ENCODE measurements at regions not wholly inside any gene's neighbourhood (a gene's known extent, or its start where the extent isn't known, plus 50 kb on each side); places are given as distances from the start of the nearest gene placed in this dataset.

DNA sequence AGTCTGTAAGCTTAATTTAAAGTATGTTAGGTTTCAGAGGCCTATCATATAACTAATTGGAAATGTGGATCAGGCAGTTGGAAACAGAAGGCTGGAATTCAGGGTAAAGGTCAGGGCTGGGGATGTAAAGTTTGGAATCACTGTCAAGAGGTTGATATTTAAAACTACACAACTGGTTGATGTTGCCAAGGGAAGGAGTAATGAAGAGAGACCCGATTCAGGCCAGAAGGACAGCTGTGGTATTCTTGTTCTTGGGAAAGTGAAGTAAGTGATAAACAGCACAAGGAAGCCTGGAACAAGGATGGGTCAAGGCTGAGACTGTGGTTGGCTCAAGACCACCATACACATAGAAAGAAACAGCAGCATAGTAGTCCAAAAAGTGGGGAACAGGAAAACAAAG, 654.2 kb downstream of the NTRK3 start:
- DNase-seq (ENCODE audit: low read depth): no peak
- Histone ChIP-seq H3K4me3 (ENCODE audit: low read depth, low read length) (no peak overlapping the region), H3K36me3 (ENCODE audit: control insufficient read depth, insufficient read depth, low read length) (no peaks in the 10 kb centered on the region), H3K27me3 (ENCODE audit: control insufficient read depth, insufficient read depth, low read length) (no peaks in the 10 kb centered on the region)
- TF ChIP-seq, protein P1, sequence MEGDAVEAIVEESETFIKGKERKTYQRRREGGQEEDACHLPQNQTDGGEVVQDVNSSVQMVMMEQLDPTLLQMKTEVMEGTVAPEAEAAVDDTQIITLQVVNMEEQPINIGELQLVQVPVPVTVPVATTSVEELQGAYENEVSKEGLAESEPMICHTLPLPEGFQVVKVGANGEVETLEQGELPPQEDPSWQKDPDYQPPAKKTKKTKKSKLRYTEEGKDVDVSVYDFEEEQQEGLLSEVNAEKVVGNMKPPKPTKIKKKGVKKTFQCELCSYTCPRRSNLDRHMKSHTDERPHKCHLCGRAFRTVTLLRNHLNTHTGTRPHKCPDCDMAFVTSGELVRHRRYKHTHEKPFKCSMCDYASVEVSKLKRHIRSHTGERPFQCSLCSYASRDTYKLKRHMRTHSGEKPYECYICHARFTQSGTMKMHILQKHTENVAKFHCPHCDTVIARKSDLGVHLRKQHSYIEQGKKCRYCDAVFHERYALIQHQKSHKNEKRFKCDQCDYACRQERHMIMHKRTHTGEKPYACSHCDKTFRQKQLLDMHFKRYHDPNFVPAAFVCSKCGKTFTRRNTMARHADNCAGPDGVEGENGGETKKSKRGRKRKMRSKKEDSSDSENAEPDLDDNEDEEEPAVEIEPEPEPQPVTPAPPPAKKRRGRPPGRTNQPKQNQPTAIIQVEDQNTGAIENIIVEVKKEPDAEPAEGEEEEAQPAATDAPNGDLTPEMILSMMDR (IDR thresholded peaks at IDR 0.05; ENCODE audit: insufficient read depth, low read length, poor library complexity, severe bottlenecking): no peak

DNA sequence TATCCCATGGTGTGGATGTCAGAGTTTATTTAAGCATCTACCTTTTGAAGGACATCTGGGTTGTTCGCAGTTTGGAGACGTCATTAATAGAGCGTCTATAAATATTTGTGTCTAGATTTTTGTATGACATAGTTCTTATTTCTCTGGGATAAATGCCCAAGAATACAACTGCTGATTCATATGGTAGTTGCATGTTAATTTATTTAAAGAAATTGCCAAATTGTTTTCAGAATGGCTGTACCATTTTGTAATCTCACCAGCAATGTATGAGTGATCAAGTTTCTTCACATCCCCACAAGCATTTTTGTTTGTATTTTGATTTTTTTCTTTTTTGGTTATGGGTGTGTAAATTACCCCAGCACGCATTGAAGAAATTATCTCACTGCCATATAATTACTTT, 656.9 kb downstream of the NTRK3 start:
- H3K27me3 ChIP-seq (ENCODE audit: control insufficient read depth, insufficient read depth, low read length): no peaks in the 10 kb centered on the region
- no peaks in the 10 kb centered on the region for H3K36me3 ChIP-seq (ENCODE audit: control insufficient read depth, insufficient read depth, low read length)
- no peak overlapping the region for H3K4me3 ChIP-seq (ENCODE audit: low read depth, low read length)
- TF ChIP-seq, protein P1 (IDR thresholded peaks at IDR 0.05; ENCODE audit: insufficient read depth, low read length, poor library complexity, severe bottlenecking): no peak
- no peak for DNase-seq (ENCODE audit: low read depth)

DNA sequence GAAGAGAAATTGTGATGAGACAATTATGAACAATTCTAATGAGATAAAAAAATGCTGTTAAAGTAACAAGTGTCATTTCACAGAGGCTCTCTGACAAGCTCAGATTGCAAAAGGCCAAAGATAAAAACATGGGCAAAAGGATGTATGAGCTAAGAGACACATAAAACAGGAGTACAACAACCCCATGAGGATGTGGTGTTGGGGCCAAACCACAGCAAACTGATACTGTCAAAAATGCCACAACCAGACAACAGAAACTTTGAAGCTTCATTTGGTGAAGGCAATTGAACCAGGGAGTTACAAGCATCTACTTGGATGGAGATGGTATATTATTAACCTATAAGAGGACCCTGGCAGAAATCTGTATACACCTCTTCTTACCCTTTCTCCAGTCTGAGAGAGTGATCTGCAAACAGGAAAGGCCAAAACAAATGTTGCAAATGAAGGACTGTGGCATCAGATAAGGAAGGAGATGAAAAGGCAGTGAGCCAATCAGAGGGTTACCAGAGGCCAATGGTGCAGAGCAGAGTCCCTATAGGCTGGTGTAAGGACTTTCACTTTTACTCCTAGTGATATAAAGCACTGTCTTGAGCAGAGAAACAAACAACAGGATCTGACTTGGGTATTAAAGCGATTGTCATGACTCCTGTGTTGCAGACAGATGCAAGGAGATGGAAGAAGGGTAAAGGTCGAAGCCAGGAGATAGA, 659.0 kb downstream of the NTRK3 start:
- H3K4me3 ChIP-seq (ENCODE audit: low read depth, low read length): no peak overlapping the region
- TF ChIP-seq, protein P1 (IDR thresholded peaks at IDR 0.05; ENCODE audit: insufficient read depth, low read length, poor library complexity, severe bottlenecking): no peak
- no peak for DNase-seq (ENCODE audit: low read depth)
- H3K27me3 ChIP-seq (ENCODE audit: control insufficient read depth, insufficient read depth, low read length): no peaks in the 10 kb centered on the region
- no peaks in the 10 kb centered on the region for H3K36me3 ChIP-seq (ENCODE audit: control insufficient read depth, insufficient read depth, low read length)

DNA sequence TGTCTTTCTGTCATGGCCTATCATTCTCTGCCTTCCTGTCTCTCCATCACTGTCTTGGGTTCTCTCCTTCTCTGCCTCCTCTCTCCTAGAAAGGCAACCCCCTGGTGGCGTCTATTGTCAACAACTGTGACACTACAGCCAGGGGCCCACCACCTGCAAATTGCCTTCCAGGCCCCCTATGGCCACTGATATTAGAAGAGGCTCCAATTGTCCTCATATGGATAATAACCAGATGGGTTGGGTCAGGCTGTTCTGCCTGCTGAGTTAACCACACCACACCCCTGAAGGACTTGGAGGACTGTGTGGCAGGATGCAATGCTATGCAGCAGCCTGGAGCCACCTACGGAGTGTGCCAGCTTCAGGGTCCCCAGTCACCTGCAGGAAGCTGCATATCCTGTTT, 665.0 kb downstream of the NTRK3 start:
- no peak for DNase-seq (ENCODE audit: low read depth)
- TF ChIP-seq, protein P1 (IDR thresholded peaks at IDR 0.05; ENCODE audit: insufficient read depth, low read length, poor library complexity, severe bottlenecking): no peak
- no peaks in the 10 kb centered on the region for H3K27me3 ChIP-seq (ENCODE audit: control insufficient read depth, insufficient read depth, low read length)
- no peak overlapping the region for H3K4me3 ChIP-seq (ENCODE audit: low read depth, low read length)
- H3K36me3 ChIP-seq (ENCODE audit: control insufficient read depth, insufficient read depth, low read length): no peaks in the 10 kb centered on the region

DNA sequence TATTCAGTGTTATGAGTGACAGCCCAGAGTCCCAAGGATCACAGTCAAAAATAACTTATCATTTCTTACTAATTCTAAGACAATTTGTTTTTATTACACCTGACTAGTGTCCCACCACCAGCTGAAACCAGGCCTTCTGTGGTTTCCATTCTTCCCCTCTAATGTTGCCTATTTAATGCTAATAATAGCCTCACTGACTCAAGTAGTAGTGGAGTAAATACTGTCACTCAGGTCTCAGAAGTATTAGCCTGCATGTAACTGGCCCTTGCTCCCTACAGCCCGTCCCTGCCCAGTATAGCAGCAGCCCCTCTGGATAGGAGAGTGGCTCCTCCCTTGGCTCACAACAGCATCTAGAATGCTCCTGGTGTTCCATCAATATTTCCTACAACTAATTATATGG, 665.5 kb downstream of the NTRK3 start:
- Histone ChIP-seq H3K27me3 (ENCODE audit: control insufficient read depth, insufficient read depth, low read length) (no peaks in the 10 kb centered on the region), H3K4me3 (ENCODE audit: low read depth, low read length) (no peak overlapping the region), H3K36me3 (ENCODE audit: control insufficient read depth, insufficient read depth, low read length) (no peaks in the 10 kb centered on the region)
- TF ChIP-seq, protein P1 (IDR thresholded peaks at IDR 0.05; ENCODE audit: insufficient read depth, low read length, poor library complexity, severe bottlenecking): no peak
- no peak for DNase-seq (ENCODE audit: low read depth)

DNA sequence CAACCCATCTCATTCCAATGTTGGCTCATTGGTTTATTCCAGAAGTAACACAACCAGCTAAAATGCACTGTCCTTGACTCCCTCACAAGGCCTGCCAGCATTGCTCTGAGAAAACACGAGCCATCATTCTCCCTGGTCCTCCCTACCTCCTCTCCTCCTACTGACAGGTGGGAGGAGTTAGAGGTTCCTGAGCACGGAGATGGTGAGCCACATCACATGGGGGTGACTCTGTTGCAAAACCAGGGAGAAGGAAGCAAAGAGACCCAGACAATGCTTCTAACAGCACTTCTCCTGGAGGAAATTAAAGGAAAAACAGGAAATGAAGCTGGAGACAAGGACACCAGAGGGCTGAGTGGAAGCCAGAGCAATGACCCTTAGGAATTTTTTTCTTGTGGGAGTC, 667.4 kb downstream of the NTRK3 start:
- no peak for DNase-seq (ENCODE audit: low read depth)
- Histone ChIP-seq H3K36me3 (ENCODE audit: control insufficient read depth, insufficient read depth, low read length) (no peaks in the 10 kb centered on the region), H3K4me3 (ENCODE audit: low read depth, low read length) (no peak overlapping the region), H3K27me3 (ENCODE audit: control insufficient read depth, insufficient read depth, low read length) (no peaks in the 10 kb centered on the region)
- TF ChIP-seq, protein P1 (IDR thresholded peaks at IDR 0.05; ENCODE audit: insufficient read depth, low read length, poor library complexity, severe bottlenecking): no peak

Measured in kidney epithelial cell (primary cell).